ENCODE measurements at regions not wholly inside any gene's neighbourhood (a gene's known extent, or its start where the extent isn't known, plus 50 kb on each side); places are given as distances from the start of the nearest gene placed in this dataset.

GRCh38 chr1:209341673-209342420 lies 241.7 kb upstream of the CAMK1G start:
- TF ChIP-seq CTCF (IDR thresholded peaks at IDR 0.05; ENCODE audit: insufficient read depth, low read depth, low read length) (no peak), EZH2 (IDR thresholded peaks at IDR 0.05; ENCODE audit: insufficient read depth, low read length) (no peak)
